Activated CD4-positive, alpha-beta T cell treated with anti-CD3 and anti-CD28 coated beads, Interleukin-2, amount 50 U/mL, for 4 hours (primary cell): ENCODE measurements at regions not wholly inside any gene's neighbourhood (a gene's known extent, or its start where the extent isn't known, plus 50 kb on each side); places are given as distances from the start of the nearest gene placed in this dataset.
"Not testable (repeated sequence)": the region's sequence is repeated elsewhere in the genome, so short reads cannot be mapped to it uniquely, and the experiment has no call there.

Experiments used
- DNase-seq, 2 experiments: peaks; one replicate each; pipeline ENCODE4 v3.0.0-alpha.2; 2020

DNA sequence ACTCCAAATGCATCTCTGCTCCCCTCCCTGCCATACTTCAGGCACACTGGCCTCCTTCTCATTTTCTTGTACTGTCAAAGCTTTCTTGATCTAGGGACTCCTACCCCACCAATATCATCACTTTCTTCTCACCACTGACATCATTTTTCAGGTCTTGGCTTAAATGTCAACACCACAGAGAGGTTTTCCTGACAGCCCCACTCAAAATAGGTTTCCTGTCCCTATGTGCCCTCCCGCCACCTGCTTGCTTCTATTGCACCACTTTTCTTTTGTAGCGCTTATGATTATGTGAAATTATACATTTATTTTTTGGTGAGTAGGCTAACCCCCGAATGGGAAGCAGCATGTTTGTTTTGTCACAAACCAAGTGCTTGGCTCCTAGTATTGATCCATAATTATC, 164.6 kb downstream of the NDFIP2 start:
- no peak for DNase-seq

DNA sequence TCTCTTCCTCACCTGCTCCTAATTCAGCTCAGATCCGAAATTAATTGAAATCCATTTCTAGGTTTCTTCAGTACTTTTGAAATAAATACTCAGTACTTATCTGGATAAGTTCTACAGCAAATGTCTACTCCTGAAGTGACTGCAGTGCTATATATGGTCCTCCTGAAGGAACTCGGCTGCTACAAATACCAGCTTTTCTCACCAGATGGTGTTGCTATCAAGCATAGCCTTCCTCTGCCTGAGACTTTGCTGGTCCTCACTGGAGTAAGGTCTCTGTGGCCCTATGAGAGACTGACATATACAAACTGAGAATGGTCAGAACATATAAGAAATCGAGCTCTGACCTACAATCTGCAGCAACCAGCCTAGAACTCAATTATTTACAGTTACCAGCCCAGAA, 161.6 kb downstream of the NDFIP2 start:
- DNase-seq = no peak

DNA sequence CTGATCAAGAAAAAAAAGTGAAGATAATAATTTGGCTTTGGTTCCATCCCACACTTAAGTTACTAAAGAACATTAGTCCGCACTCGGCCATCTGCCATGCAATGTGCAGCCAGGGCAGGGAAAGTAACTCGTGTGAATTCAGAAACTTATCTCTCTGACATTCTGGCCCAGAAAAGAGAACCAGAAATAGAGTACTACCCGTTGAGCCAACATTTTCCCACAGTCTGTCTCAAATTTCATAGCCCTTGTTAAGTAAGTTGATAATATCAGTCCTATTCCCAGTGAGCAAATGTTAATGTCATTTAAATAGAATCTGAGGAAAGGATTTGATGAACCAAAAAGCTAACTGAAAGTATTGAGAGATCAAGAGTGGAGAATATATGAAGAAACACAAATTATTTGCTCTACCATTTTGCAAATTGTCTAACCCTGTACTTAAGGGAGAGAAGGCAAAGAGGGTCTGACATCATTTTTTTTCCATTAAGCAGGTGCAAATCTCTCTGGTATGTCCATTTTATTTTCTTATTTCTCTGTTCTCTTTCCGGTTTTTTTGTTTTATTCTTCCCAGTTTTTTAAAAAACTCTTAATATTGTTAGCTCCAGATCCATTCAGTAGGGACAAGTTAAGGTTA, 156.3 kb downstream of the NDFIP2 start:
- no peak for DNase-seq

DNA sequence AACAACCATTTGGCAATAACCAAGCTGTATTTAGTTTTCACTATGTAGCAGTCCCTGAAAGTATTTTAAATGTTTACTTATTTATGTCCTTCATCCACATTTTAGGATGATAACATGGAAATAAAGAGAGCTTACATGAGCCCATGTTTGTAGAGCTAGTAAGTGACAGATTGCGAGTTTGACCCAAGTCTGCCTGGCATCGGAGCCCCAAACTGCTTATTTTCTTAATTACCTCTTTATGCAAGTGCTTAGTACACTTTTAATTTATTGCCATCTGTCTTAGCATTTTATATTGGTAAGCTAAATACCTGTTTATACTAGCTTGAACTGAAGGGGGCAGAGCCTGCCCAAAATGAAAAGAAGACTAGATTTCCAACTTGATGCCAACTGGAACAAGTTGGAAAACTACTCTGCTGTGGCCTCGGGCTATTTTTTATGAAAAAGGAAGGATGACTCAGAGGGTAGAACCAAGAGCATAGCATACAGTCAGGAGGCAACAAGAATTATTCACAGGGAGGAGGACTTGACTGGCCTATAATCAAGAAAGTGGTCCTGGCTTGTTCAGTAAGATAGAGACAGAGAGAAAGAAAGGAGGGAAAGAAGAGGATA, 150.2 kb downstream of the NDFIP2 start:
- DNase-seq = no peak

DNA sequence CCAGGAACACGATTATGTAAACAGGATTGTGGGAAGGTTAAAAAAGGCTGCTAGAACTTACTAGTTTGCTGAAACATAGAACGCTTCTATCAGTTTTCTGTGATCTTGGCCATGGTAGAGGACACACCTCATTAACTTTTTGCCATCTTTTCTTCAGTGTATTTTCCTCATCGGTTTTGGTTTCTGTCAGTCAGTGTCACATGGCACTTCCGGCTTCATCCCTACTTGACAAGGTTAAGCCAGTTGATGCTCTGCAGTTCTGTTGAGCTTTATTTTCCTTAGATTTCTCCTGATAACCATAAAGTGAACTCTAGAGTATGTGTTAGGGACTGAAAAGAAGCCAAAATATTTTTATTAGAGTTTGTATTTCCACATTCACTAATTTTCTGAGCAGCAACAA, 147.5 kb downstream of the NDFIP2 start:
- no peak for DNase-seq

DNA sequence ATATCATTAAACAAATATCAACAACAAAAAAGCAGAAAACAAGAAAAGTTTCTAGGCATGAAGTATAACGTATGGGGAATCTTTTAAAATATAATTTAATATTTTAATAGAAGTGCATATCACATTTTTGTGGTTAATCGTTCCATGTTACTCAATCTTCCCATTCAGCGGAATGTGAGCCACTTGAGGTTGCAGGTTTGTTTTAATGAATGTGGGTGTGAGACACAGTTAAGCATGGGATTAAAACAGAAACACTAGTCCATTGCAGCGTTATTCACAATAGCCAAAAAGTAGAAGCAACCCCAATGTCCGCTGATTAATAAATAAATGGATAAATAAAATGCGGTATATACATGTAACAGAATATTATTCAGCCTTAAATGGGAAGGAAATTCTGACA, 146.0 kb downstream of the NDFIP2 start:
- no peak for DNase-seq

DNA sequence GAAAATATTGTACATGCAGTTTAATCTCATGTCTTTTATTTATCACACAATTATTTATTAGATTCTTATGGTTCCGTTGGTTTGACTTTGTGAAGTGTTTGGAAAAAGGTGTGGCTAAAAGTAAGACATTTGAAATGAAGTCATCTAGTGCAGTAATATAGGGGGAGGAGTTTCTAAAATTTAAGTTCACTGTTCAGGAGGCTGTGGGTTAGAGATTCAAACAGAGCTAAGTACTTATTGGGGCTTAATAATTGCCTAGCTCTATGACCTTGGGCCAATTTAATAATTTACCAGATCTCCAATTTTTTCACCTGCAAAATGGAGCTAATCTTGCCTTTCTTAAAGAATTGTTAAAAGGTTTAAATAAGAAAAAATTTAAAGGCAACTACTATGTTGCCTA, 144.6 kb downstream of the NDFIP2 start:
- no peak for DNase-seq

DNA sequence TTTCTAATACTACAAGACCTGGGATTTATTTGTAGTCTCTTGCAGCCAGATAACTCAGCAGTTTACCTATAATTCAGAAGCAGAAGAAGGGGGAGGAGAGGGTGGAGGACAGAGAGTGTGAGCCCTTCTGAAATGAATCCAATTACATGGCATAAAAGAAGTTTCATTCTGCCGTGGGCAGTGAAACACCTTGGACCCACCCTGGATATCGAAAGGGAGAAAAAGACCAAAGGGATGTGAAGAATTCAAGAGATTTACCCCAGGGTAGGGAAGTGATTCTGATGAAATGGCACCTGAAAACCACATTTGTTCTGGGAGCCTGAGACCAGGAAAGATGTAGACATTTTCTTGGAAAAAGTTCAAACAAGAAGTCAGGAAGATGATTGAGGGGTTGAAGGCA, 140.9 kb downstream of the NDFIP2 start:
- no peak for DNase-seq

DNA sequence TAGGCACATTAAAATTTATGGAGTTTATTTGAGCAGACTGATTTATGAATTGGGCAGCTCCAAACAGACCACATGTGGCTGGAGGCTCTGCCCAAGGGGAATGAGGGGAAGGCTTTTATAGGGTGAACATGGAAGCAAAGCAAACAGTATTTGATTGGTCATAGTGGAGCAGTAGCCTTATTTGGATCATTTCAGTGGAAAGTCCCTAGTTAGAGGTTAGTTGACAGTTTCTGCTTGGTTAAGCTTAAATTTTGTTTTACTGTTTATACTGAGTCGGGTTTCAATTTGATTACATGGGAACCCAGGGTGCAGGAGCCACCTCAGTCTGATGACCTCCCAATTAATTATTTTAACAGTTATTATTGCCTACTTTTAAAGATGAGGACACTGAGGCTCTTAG, 140.5 kb downstream of the NDFIP2 start:
- no peak for DNase-seq

DNA sequence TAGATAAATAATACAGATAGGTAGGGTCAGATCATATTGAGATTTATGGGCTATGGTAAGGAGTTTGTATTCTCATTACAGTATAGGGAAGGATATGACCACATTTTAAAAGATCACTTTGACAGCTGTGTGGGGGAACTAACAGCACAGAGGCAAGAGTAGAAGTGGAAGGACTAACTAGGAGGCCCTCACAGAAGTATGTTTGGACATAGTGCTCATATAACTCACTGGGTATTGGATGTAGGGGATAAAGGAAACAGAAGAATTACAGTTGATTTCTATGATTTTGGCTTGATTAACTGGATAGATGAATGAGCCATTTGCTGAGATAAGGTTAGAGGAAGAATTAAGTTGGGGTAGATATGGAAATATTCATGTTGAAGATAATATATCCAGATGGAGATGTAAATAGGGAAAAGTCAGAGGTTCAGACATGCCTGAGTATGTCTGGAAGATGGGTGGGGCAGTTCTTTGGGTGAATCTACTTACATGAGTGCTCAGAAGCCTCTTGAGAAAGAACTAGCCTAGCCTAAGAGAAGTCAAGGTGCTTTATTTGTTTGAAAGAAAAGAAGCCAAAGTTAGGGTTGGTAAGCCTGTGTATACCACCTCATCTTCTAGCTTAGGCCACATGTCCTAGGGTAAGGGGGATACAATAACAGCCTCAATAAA, 133.4 kb downstream of the NDFIP2 start:
- no peak for DNase-seq

DNA sequence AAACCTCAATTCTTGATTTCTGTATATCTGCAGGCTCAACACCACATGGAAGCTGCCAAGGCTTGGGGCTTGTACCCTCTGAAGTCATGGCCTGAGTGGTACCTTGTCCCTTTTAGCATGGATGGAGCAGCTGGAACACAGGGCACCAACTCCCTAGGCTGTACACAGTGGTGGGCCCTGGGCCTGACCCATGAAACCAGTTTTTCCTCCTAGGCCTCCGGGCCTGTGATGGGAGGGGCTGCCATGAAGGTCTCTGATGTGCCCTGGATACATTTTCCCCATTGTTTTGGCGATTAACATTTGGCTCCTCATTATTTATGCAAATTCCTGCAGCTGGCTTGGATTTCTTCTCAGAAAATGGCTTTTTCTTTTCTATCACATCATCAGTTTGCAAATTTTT, 131.6 kb downstream of the NDFIP2 start:
- no peak for DNase-seq

DNA sequence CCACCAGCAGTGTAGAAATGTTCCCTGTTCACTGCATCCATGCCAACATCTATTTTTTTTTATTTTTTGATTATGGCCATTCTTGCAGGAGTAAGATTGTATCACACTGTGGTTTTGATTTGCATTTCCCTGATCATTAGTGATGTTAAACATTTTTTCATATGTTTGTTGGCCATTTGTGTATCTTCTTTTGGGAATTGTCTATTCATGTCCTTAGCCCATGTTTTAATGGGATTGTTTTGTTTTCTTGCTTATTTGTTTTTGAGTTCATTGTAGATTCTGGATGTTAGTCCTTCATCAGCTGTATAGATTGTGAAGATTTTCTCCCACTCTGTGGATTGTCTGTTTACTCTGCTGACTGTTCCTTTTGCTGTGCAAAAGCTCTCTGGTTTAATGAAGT, 126.9 kb downstream of the NDFIP2 start:
- not testable (repeated sequence) for DNase-seq
